K562 (cell line): ENCODE measurements at regions not wholly inside any gene's neighbourhood (a gene's known extent, or its start where the extent isn't known, plus 50 kb on each side); places are given as distances from the start of the nearest gene placed in this dataset.
A peak's percentile ranks its signal among the peaks of the same experiment; 100 is the strongest.

Source experiments
- ATAC-seq: fragments of 200-7000 bp; cut with Tn5 transposase; 3 replicates; pipeline ENCODE4 v1.9.1; 2020; ENCODE audit warnings: moderate library complexity
- BruUV-seq: library from RNA; stranded (reverse); fragments of 400-500 nt; replicated peaks from 2 replicates; lab custom pipeline; 2021; lab: Mats Ljungman, UMichigan
- CTCF ChIA-PET: fragments of 300-600 bp; formaldehyde crosslinking; extraction: SDS; loops from one replicate; lab custom pipeline; 2021; ENCODE audit warnings: low intra/inter-chr PET ratio; lab: Yijun Ruan, JAX
- POLR2A ChIA-PET: fragments of 300-600, 350-650 bp; sonication (Branson Sonifier 250); formaldehyde crosslinking; extraction: SDS; loops from one replicate; lab custom pipeline; 2021; ENCODE audit warnings: antibody characterized with exemption, inconsistent platforms; lab: Yijun Ruan, JAX
- DNase-seq, 4 experiments: peaks; one replicate each; pipeline versions ENCODE4 v3.0.0 to v3.0.0-alpha.2; 2011 to 2018; ENCODE audit warnings: low spot score in 3 of 4, mixed read lengths in 3 of 4; ENCODE audit errors: extremely low read depth in 1 of 4
- FAIRE-seq: peaks from 2 replicates; lab custom pipeline; 2011; peaks lifted over from hg19 to GRCh38; lab: Jason Lieb, UNC
- H2AFZ ChIP-seq: 2 replicates; pipeline ENCODE4 v1.6.0; 2011; ENCODE audit warnings: low read depth, low read length, control low read depth, inconsistent platforms
- H3K27ac ChIP-seq: fragments of 200-600 bp; 3 replicates; pipeline ENCODE4 v1.8.0; 2011; ENCODE audit warnings: low read depth, mild to moderate bottlenecking, control low read depth, inconsistent platforms, low read length, moderate library complexity, mixed read lengths; ENCODE audit errors: extremely low read depth
- H3K27me3 ChIP-seq, 2 experiments: fragments of 300-600 bp in 1 of 2; 2 replicates in 1 of 2; 3 replicates in 1 of 2; pipeline versions ENCODE4 v1.6.0 to v1.8.0; 2011; ENCODE audit warnings: inconsistent platforms in 2 of 2, low read length in 2 of 2, mild to moderate bottlenecking in 1 of 2, mixed read lengths in 1 of 2, moderate library complexity in 1 of 2; ENCODE audit not compliant: control insufficient read depth in 2 of 2, insufficient read depth in 2 of 2
- H3K36me3 ChIP-seq: fragments of 300-600 bp; 3 replicates; pipeline ENCODE4 v1.8.0; 2011; ENCODE audit warnings: mild to moderate bottlenecking, low read length, inconsistent platforms; ENCODE audit not compliant: control insufficient read depth, insufficient read depth
- H3K4me1 ChIP-seq, 2 experiments: fragments of 200-600 bp in 1 of 2; replicated peaks in 1 of 2; 2 replicates in 1 of 2; 3 replicates in 1 of 2; pipeline versions ENCODE4 v1.5.1 to v1.8.0; 2011; ENCODE audit warnings: inconsistent platforms in 2 of 2, low read length in 2 of 2, mild to moderate bottlenecking in 1 of 2, mixed read lengths in 1 of 2, moderate library complexity in 1 of 2; ENCODE audit not compliant: control insufficient read depth in 2 of 2, insufficient read depth in 2 of 2
- H3K4me2 ChIP-seq: 2 replicates; pipeline ENCODE4 v1.6.1; 2011; ENCODE audit warnings: low read length, control low read depth, inconsistent platforms, mixed read lengths; ENCODE audit not compliant: insufficient read depth
- H3K4me3 ChIP-seq: fragments of 200-600 bp; sonication (generic), shearing (Covaris generic); 2 replicates; pipeline ENCODE4 v1.5.1; 2016; ENCODE audit warnings: control low read depth, inconsistent platforms
- H3K79me2 ChIP-seq: fragments of 200-600 bp; 3 replicates; pipeline ENCODE4 v1.8.0; 2011; ENCODE audit warnings: low read length, inconsistent platforms; ENCODE audit not compliant: control insufficient read depth, insufficient read depth
- H3K9ac ChIP-seq, 2 experiments: 2 replicates each; pipeline versions ENCODE4 v1.6.0 to v1.6.1; 2011; ENCODE audit warnings: low read depth in 2 of 2, low read length in 2 of 2, control low read depth in 1 of 2, inconsistent platforms in 1 of 2, mild to moderate bottlenecking in 1 of 2, mixed read lengths in 1 of 2; ENCODE audit not compliant: insufficient read depth in 1 of 2
- H3K9me1 ChIP-seq: one replicate; pipeline ENCODE4 v1.6.0; 2011; ENCODE audit warnings: inconsistent platforms, mild to moderate bottlenecking, low read length, moderate library complexity; ENCODE audit not compliant: control insufficient read depth, insufficient read depth
- H3K9me3 ChIP-seq: replicated peaks from 2 replicates; pipeline ENCODE4 v1.5.1; 2011; ENCODE audit warnings: low read depth, low read length, inconsistent platforms; ENCODE audit not compliant: control insufficient read depth, insufficient read depth
- H4K20me1 ChIP-seq: replicated peaks from 2 replicates; pipeline ENCODE4 v1.6.1; 2011; ENCODE audit warnings: low read length, inconsistent platforms, mixed read lengths; ENCODE audit not compliant: control insufficient read depth, insufficient read depth
- BDP1 ChIP-seq: IDR thresholded peaks from 3 replicates; pipeline ENCODE4 v1.6.1; 2011; ENCODE audit not compliant: insufficient read length, insufficient read depth
- CCAR2 ChIP-seq: fragments of 200-400 bp; formaldehyde crosslinking; IDR thresholded peaks from 2 replicates; pipeline ENCODE4 v1.6.1; 2017; ENCODE audit warnings: mild to moderate bottlenecking, low read depth, low read length
- CCNT2 ChIP-seq: IDR thresholded peaks from 2 replicates; pipeline ENCODE4 v1.6.1; 2011; ENCODE audit warnings: borderline replicate concordance, low read depth, mild to moderate bottlenecking, moderate library complexity, mixed read lengths, low read length; ENCODE audit not compliant: insufficient read length; ENCODE audit errors: extremely low read depth
- MCM2 ChIP-seq: fragments of 450-650 bp; IDR thresholded peaks from 2 replicates; pipeline ENCODE4 v1.6.1; 2017; ENCODE audit warnings: low read depth, mild to moderate bottlenecking
- NR1H2 ChIP-seq: sonication (generic); formaldehyde crosslinking; IDR thresholded peaks from 2 replicates; pipeline ENCODE4 v1.4.0; 2020; ENCODE audit warnings: mild to moderate bottlenecking, missing genetic modification reagents
- PHTF2 ChIP-seq: fragments of 250-450 bp; sonication (Bioruptor Pico); IDR thresholded peaks from 2 replicates; pipeline ENCODE4 v1.5.0; 2021; ENCODE audit warnings: mild to moderate bottlenecking
- POLR2A ChIP-seq: fragments of 450-650 bp; conservative IDR thresholded peaks from 2 replicates; pipeline ENCODE4 v1.6.1; 2016
- ZNF436 ChIP-seq: fragments of 250-450, 450-650 bp; sonication (Bioruptor Pico); formaldehyde crosslinking; IDR thresholded peaks from 2 replicates; pipeline ENCODE4 v1.7.0; 2020; ENCODE audit warnings: mild to moderate bottlenecking
- ZNF57 ChIP-seq: fragments of 450-650 bp; formaldehyde crosslinking; IDR thresholded peaks from 2 replicates; pipeline ENCODE4 v1.4.0; 2020; ENCODE audit warnings: mild to moderate bottlenecking, moderate library complexity
- WGBS: fragments of 100-300 bp; shearing (Covaris generic); methylation state at CpG from one replicate; pipeline ENCODE4 v1.1.6; 2016; ENCODE audit warnings: low coverage, mixed read lengths; ENCODE audit not compliant: insufficient coverage; ENCODE audit errors: missing lambda C conversion rate; 5-methylcytosine and 5-hydroxymethylcytosine counted together
- in situ Hi-C: fragments of 300-500 bp; cut with MboI; formaldehyde crosslinking; loops from 4 replicates; pipeline ENCODE4 v1.15.0; 2018; ENCODE audit warnings: inconsistent platforms, mixed read lengths
- intact Hi-C: fragments of 100-400 bp; cut with micrococcal nuclease; formaldehyde crosslinking; loops from 2 replicates; pipeline ENCODE4 v1.14.2; 2022
- TF ChIP-seq, protein P1 (sequence below): sonication (generic); formaldehyde crosslinking; IDR thresholded peaks from 2 replicates; pipeline ENCODE4 v1.8.0; 2022; ENCODE audit warnings: mild to moderate bottlenecking, missing genetic modification reagents
- TF ChIP-seq, protein P2 (sequence below), 3 experiments: IDR thresholded peaks in 2 of 3; conservative IDR thresholded peaks in 1 of 3; 2 replicates each; pipeline ENCODE4 v1.5.1; 2011 to 2012; ENCODE audit warnings: low read length in 3 of 3, mild to moderate bottlenecking in 3 of 3, control low read depth in 2 of 3, improper control_type of control experiment in 1 of 3, inconsistent platforms in 1 of 3, low read depth in 1 of 3, mixed read lengths in 1 of 3, moderate library complexity in 1 of 3; ENCODE audit not compliant: insufficient read depth in 2 of 3
- TF ChIP-seq, protein P3 (sequence below): sonication (generic); formaldehyde crosslinking; IDR thresholded peaks from 2 replicates; pipeline ENCODE4 v1.8.0; 2022; ENCODE audit warnings: missing genetic modification reagents, mild to moderate bottlenecking, borderline replicate concordance
- TF ChIP-seq, protein P4 (sequence below): fragments of 450-650 bp; formaldehyde crosslinking; IDR thresholded peaks from 2 replicates; pipeline ENCODE4 v1.4.0; 2022; ENCODE audit warnings: missing genetic modification characterization

DNA sequence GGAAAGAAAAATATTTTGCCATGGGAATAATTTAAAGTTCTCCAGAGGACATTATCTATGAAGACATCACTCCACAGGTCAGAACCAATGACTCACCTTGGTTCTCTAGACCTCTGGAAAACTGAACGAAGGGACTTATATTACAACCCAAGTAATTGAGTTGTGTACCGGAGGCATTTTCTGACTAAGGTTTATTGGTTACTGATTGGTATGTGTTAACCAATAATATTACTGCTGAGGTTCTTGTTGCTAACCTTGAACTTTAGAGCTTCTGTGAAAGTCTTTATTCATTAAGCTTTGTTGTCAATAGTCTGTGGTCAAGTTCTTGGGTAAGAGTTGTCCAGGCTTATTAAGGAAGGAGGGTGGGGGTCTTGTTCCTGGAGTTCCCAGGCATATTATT is 78.1 kb upstream of the MTPN start:
- H3K4me1 ChIP-seq, result peaks cover 0 to 25% of the 10 kb centered on the region in 2 experiments; a peak in 3 of 5 replicates
- no peak overlapping the region for H3K9ac ChIP-seq
- no peaks in the 10 kb centered on the region for H4K20me1 ChIP-seq
- no peak overlapping the region for H3K27ac ChIP-seq
- ATAC-seq (no peak), DNase-seq (peak in 1 of 4 experiments; percentile 14), FAIRE-seq (no peak)
- no peak overlapping the region for H3K4me2 ChIP-seq
- in situ Hi-C loops (no loop called here), intact Hi-C loops (no loop called here)
- POLR2A ChIA-PET, result interaction anchor here (1.0 kb wide), 1 partner anchor 13 kb away, joined by 3 read pairs; no protein-coding TSS in a partner anchor
- TF ChIP-seq, protein P1, sequence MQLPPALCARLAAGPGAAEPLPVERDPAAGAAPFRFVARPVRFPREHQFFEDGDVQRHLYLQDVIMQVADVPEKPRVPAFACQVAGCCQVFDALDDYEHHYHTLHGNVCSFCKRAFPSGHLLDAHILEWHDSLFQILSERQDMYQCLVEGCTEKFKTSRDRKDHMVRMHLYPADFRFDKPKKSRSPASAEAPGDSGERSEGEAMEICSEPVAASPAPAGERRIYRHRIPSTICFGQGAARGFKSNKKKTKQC, result no peak
- TF ChIP-seq CCAR2 (no peak), CCNT2 (no peak), POLR2A (no peak), PHTF2 (CRISPR knock-in tag) (no peak), NR1H2 (CRISPR knock-in tag) (no peak), ZNF57 (CRISPR knock-in tag) (no peak), BDP1 (no peak), ZNF436 (CRISPR knock-in tag) (no peak), MCM2 (no peak)
- TF ChIP-seq, protein P2, sequence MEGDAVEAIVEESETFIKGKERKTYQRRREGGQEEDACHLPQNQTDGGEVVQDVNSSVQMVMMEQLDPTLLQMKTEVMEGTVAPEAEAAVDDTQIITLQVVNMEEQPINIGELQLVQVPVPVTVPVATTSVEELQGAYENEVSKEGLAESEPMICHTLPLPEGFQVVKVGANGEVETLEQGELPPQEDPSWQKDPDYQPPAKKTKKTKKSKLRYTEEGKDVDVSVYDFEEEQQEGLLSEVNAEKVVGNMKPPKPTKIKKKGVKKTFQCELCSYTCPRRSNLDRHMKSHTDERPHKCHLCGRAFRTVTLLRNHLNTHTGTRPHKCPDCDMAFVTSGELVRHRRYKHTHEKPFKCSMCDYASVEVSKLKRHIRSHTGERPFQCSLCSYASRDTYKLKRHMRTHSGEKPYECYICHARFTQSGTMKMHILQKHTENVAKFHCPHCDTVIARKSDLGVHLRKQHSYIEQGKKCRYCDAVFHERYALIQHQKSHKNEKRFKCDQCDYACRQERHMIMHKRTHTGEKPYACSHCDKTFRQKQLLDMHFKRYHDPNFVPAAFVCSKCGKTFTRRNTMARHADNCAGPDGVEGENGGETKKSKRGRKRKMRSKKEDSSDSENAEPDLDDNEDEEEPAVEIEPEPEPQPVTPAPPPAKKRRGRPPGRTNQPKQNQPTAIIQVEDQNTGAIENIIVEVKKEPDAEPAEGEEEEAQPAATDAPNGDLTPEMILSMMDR (IDR thresholded peaks at IDR 0.05 in 2 of 3, conservative IDR thresholded peaks at IDR 0.05 in 1 of 3; ENCODE audit: insufficient read depth in 2 of 3, low read depth in 1 of 3, low read length in 3 of 3), result no peak
- TF ChIP-seq, protein P3, sequence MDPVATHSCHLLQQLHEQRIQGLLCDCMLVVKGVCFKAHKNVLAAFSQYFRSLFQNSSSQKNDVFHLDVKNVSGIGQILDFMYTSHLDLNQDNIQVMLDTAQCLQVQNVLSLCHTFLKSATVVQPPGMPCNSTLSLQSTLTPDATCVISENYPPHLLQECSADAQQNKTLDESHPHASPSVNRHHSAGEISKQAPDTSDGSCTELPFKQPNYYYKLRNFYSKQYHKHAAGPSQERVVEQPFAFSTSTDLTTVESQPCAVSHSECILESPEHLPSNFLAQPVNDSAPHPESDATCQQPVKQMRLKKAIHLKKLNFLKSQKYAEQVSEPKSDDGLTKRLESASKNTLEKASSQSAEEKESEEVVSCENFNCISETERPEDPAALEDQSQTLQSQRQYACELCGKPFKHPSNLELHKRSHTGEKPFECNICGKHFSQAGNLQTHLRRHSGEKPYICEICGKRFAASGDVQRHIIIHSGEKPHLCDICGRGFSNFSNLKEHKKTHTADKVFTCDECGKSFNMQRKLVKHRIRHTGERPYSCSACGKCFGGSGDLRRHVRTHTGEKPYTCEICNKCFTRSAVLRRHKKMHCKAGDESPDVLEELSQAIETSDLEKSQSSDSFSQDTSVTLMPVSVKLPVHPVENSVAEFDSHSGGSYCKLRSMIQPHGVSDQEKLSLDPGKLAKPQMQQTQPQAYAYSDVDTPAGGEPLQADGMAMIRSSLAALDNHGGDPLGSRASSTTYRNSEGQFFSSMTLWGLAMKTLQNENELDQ, result no peak
- TF ChIP-seq, protein P4, sequence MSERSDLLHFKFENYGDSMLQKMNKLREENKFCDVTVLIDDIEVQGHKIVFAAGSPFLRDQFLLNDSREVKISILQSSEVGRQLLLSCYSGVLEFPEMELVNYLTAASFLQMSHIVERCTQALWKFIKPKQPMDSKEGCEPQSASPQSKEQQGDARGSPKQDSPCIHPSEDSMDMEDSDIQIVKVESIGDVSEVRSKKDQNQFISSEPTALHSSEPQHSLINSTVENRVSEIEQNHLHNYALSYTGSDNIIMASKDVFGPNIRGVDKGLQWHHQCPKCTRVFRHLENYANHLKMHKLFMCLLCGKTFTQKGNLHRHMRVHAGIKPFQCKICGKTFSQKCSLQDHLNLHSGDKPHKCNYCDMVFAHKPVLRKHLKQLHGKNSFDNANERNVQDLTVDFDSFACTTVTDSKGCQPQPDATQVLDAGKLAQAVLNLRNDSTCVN (CRISPR knock-in tag), result no peak
- no peaks in the 10 kb centered on the region for H3K9me3 ChIP-seq
- CTCF ChIA-PET, result no interaction called here
- no peaks in the 10 kb centered on the region for H3K36me3 ChIP-seq
- BruUV-seq, result no TSS peak
- no peak overlapping the region; the same call in 1 of the 2 replicates for H2AFZ ChIP-seq
- H3K9me1 ChIP-seq, result no peaks in the 10 kb centered on the region
- H3K79me2 ChIP-seq, result no peaks in the 10 kb centered on the region
- WGBS, result 40% methylated on average over 2 of the region's 2 CpGs
- H3K4me3 ChIP-seq, result no peak overlapping the region
- no peaks in the 10 kb centered on the region for H3K27me3 ChIP-seq
